HT1080 (cell line): ENCODE measurements at regions not wholly inside any gene's neighbourhood (a gene's known extent, or its start where the extent isn't known, plus 50 kb on each side); places are given as distances from the start of the nearest gene placed in this dataset.
"Not testable (repeated sequence)": the region's sequence is repeated elsewhere in the genome, so short reads cannot be mapped to it uniquely, and the experiment has no call there.

Experiments
- DNase-seq: peaks from one replicate; pipeline ENCODE4 v3.0.0-alpha.2; 2015; ENCODE audit warnings: low read depth

DNA sequence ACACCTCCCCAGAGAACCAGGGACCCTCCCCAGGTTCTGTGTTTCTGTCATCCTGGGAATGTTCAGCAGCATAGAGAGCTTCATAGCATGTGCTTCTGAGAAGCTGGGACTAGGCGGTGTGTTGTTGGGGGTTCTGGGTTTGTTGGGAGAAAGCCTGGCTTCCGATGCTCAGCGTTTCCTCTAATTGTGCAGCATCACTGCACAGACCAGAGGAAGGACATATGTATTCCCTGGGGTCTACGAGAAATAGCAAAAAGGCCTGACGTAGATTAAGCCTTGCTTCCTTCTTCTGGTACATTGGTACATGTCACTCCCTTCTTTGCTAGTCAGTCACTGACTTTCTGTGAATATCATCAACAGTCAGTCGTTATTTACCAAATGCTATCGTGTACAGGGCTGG, 96.9 kb upstream of the SGK1 start:
- DNase-seq, result no peak

DNA sequence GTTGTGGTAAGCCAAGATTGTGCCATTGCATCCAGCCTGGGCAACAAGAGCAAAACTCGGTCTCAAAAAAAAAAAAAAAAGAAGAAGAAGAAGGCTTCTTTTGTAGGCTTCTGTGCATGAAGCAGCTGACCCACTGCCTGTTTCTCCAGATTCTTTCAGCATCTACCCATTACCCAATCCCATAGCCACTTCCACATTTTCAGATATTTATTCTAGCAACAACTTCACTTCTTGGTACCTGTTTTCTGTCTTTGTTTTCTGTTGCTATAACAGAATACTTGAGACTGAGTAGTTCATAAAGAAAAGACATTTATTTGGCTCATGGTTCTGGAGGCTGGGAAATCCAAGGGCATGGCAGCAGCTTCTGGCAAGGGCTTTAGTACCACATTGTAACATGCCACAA, 95.3 kb upstream of the SGK1 start:
- DNase-seq, result no peak

DNA sequence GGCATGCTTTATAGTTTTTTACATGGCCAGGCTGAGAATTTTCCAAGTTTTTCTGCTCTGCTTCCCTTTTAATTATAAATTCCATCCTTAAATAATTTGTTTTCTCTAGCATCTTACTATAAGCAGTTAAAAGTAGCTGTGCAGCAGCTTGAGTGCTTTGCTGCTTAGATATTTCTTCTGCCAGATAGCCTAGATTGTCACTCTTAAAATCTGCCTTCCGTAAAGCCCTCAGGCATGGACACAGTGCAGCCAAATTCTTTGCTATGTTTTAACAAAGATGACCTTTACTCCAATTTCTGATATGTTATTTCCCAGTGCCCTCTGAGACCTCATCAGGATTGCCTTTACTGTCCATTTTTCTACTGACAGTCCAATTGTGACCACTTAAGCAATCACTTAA, 92.6 kb upstream of the SGK1 start:
- no peak for DNase-seq

DNA sequence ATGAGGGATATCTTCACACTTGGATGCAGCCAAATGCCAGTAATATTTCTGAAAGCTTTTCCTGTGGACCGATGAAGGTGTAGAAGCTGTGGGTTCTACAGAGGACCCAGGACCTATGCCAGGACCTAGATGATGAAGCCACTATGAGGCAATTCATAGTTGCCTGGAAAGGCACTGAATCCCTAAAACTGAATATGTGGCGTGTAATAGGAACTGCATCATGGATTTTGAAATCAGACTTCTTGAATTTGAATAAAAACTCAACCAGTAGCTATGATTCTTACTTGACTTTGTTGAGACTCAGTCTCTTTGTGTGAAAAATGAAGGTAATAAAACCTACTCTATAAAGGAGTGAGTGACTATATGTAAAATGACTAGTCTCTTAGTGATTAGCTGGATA, 89.9 kb upstream of the SGK1 start:
- no peak for DNase-seq

DNA sequence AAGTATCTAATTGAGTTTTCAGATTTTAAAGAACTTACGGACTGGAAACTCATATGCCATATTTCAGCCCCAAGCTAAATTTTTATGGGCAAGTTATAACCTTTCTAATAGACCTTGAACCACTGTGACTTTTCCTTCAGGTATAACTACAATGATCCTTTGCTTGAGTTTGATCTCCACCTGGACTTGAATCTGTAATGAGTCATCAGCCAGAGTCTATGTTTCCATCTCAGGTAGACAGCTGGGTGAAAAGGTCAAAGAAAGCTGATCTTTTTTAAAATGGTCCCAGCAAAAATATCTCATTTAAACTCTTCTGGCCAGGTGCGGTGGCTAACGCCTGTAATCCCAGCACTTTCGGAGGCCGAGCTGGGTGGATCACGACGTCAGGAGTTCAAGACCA, 88.4 kb upstream of the SGK1 start:
- DNase-seq, result no peak

DNA sequence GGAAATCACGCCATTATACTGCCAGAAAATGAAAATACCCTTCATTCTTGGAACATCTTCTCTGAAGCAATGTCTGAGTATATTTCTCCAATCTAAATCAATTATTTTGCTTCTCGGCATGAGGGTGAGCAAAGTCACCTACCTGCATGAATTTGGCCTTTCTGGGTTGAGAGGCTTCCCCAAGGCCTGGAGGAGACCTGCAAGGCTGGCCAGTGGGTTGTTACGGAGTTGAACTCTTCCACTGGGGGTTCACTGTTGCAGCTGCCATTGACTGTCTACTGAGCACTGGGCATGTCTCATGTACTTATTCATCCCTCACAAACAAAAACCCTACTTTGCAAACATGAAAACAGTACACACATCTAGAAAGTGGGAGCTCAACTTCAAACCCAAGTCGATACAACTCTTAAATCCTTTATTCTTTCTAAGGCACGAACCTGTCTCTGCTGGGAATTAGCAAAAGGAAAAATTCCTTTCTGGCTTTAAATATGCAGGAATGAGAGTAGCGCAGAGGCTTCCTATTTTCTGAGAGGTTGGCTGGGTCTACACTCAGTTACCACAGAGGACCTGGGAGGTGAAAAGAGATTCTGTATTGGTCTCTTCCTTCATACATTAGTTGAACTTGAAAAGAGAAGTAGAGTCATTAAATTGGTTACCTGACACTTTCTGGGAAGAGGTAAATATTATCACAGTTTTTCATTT, 87.6 kb upstream of the SGK1 start:
- no peak for DNase-seq

DNA sequence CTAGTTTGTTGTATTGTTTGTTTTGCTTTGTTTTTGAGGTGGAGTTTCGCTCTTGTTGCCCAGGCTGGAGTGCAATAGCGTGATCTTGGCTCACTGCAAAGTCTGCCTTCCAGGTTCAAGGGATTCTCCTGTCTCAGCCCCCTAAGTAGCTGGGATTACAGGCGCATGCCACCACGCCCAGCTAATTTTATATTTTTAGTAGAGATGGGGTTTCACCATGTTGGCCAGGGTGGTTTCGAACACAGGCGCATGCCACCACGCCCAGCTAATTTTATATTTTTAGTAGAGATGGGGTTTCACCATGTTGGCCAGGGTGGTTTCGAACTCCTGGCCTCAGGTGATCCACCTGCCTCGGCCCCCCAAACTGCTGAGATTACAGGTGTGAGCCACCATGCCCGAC, 85.4 kb upstream of the SGK1 start:
- not testable (repeated sequence) for DNase-seq

DNA sequence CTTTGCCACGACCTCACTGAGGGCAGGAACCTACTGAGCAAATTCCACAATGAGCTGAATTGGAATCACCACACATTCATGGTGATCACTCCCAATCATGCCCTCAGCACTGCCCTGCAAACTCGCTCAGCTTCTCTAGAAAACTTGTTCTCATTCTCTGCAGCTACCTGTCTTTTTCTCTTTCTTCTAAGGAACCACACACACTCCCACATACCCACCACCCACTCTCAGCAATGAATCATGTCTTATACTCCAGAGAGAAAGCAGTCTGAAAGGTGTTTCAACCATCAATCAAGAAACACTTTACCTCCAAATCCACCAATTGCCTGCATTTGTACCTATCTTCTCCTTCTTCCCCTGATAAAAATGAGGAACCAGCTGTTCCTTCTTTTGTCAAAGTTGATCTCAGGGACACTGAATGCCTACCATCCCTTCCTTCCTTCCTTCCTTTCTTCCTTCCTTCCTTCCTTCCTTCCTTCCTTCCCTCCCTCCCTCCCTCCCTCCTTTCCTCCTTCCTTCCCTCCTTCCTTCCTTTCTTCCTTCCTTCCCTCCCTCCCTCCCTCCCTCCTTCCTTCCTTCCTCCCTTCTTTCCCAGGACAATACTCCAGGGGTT, 84.6 kb upstream of the SGK1 start:
- no peak for DNase-seq

DNA sequence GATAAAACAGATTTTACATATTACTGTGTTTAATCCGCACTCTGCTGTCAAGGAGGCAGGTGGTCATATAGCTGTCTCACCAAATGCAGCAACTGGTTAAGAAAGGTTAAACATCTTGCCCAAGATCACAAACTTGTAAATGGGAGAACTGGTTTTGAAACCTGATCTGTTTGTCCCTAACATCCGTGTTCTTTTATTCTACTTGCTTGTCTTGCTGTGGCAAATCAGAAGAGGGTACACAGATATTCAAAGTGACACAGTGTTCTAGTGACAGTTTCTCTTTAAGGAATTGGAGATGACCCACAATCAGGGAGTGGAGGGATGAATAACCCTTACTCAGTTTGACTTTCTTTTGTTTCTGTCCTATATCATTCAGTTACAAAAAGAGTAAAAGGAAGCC, 83.0 kb upstream of the SGK1 start:
- DNase-seq, result no peak

DNA sequence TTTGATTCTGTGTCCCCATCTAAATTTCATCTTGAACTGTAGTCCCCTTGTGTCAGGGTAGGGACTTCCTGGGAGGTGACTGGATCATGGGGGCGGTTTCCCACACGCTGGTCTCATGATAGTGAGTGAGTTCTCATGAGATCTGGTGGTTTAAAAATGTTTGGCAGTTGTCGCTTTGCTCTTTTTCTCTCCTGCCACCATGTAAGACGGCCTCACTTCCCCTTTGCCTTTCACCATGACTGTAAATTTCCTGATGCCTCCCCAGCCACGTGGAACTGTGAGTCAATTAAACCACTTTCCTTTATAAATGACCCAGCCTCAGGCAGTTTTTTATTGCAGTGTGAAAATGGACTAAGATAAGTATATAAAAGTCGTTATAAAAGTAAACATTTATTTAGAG, 80.5 kb upstream of the SGK1 start:
- peak; percentile 40 for DNase-seq

DNA sequence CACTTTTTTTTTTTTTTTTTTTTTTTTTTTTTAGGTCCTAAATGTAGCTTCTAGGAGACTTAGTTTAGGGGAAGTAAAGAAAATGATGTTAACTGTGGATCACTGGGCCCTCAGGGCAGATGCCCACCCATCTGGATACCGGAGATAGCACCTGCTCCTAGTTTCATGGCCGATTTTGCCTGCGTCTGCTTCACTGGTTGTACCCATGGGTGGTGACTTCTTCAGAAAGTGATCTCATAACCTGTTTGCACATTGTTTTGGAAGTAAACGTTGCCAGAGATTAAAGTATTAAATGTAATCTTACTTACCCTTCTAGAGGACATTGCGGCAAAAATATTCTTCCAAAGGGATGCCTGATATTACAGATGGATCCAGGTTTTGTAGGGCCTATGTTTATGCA, 79.8 kb upstream of the SGK1 start:
- DNase-seq, result no peak

DNA sequence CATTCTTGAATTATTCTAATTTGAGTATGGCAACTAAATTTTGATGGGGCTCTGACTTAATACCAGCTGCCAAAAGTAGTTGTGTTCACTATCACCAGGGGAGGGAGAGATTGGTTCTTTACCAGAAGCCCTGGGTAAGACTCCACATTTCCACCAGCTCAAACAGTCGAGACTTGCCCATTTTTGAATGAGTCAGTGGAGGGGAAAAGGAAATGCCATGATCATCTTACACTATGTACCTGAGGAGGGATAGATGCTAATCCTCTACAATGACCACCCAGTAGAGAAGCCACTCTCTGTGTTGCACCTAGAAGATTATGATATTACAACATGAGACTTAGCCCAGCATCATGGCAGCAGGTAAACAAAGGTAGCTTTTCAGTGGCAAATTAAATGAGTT, 77.0 kb upstream of the SGK1 start:
- DNase-seq, result peak; percentile 49

DNA sequence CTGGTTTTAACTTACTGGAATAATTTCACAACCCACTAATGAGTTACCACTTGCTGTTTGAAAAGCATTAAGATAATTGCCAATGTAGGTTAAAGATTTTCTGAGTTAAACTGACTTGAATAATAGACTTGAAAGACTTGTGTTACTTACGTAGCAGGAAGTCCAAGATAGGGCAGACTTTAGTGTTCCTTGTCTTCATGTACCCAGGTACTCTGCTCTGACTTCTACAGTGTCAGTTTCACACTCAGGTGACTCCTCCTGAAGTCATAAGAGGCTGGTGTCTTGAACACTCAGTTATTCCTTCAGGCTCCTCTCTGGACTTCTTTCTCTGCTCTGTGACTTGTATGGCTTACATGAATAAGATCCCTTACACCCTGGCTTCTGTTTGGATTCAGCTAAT, 76.3 kb upstream of the SGK1 start:
- no peak for DNase-seq

DNA sequence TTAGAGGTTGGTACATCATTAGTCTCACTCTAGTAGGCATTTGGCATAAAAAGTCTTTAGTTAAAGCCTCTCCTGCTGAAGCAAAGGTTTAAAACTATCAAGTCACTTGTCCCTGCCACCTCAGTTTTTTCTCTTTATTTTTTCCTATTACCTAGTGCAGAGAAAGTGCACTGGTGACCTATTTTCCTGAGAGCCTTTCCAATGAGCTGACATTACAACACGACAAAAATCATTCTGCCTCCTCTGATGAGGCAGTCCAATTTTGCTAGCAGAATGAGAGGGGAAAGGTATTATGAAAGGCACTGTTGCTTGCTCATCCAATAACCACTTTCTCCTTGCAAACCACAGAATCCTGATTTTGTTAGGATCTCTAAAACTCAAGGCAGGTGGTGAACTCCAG, 73.3 kb upstream of the SGK1 start:
- no peak for DNase-seq

DNA sequence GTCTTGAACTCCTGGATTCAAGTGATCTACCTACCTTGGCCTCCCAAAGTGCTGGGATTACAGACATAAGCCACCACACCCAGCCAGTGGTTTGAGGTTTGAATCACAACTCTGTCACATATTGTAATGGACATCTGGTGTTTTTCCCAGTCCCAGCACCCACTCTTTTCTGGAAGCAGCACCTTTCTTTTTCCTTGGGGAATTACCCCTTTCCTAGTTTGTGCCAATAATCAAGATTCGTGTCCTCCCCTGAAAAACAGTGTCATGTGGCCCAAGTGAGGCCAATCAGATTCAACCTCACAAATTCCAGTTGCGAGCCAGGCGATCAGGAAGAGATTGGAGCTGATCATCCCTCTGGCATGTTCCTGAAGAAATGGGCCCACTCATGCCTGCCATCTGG, 71.7 kb upstream of the SGK1 start:
- DNase-seq, result no peak

DNA sequence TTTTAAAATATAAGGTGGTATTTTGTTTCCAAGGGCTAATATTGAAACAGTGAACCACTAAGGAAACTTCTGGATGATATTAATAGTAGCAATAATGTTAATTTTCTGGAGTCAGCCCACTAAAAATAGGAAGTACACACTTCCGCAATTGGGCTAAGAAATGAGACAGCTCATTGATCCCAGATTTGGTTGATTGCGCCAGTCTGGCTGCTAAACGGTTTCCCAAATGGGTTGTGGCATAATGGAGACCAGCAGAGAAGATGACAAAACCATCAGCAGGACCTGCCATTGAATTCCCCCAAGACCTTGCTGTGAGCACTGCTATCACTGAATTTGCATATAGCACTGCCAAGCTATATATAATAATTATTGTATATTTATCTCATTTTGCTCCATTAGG, 71.2 kb upstream of the SGK1 start:
- no peak for DNase-seq

DNA sequence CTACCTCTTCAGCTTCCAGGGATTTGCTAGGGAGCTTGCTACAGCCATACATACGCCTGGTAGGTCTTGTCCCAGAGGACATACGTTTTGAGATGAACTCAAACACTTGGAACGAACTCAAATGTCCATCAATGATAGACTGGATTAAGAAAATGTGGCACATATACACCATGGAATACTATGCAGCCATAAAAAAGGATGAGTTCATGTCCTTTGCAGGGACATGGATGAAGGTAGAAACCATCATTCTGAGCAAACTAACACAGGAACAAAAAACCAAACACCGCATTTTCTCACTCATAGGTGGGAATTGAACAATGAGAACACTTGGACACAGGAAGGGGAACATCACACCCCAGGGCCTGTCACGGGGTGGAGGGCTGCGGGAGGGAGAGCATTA, 68.6 kb upstream of the SGK1 start:
- DNase-seq, result not testable (repeated sequence)

DNA sequence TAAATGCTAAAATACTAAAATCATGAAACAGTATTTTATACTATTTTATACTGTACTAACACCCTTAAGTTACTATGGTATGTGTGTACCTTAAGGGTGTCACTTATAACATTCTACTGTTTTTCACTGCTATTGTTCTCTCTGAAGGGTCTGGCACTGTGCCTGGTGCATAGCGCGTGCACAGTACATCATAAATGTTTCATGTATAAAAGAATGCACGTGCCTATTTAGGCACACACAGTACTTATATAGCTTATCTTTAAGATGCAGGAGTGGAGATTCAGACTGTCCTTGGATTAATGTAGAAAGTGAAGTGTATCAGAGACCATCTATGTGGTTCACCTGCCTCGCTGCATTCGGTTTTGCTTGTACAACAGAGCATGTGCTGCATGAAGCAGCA, 64.0 kb upstream of the SGK1 start:
- DNase-seq, result no peak

DNA sequence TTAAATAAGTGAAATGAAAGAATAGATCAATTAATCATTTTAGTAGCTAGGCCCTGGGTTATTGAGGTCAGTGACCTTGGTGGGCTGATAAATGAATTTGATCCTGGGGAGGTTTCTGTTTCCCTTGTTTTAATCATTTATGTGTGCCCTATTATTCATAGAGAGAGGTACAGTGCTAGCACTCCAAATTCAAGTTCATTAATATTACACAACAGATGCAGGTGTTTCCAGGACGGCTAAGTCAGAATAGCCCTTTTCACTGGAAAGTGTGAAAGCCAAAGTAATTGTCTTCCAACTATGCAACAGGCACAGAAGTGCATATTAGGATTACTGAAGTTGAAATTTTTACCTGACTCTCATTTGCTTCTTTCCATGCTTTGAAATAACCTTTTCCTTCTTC, 61.7 kb upstream of the SGK1 start:
- no peak for DNase-seq

DNA sequence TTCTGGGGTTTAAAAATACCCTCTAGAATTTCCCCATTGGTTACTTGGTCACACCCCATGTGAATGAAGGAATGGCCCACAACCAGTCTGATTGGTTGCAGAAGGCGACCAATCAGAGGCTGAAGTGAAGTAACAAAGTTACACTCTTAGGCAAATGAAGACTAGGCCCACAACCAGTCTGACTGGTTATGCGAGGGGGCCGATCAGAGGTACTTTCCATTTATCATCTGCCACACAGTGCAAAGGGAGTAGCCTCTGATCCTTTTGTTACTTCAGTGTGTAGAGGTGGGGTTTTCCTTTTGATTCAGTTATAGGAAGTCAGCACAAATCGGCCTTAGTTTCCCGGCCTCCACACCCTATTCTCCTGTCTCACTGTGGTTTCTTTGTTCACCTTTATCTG, 61.2 kb upstream of the SGK1 start:
- no peak for DNase-seq

DNA sequence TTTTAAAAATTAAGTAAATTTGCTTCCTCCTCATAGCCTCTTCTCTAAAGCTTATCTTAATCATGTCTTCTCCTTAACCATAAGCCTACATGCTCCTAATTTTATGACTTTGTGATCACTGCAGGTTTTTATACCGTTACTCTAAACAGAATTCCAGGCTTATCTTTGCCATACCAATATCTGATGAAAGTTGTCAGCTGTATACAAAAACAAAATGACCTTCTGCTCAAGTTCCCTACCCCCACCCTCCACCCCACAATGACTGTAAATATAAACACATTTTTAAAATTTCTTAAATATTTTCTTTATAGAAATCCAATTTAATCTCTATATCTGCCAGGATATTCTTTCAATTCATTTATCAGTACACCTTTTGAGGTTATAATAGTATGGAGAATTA, 60.5 kb upstream of the SGK1 start:
- DNase-seq, result no peak

DNA sequence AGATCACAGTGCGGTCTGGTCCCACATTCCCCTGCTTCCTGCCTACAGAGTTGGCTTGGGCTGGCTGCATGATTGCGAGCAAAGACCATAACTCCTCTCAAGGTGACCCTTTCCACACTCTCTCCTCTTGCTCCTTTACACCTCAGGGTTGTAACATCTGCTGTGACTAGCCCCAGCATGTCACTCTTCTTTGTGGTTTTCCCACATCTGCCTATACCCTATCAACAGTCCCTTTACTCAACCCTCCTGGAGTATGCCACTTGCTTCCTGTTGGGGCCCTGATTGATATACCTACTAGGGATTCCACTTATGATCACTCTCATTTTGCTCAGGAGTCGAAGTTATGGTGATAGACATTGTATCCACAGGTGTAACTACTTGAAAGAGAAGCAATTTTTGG, 58.9 kb upstream of the SGK1 start:
- no peak for DNase-seq

DNA sequence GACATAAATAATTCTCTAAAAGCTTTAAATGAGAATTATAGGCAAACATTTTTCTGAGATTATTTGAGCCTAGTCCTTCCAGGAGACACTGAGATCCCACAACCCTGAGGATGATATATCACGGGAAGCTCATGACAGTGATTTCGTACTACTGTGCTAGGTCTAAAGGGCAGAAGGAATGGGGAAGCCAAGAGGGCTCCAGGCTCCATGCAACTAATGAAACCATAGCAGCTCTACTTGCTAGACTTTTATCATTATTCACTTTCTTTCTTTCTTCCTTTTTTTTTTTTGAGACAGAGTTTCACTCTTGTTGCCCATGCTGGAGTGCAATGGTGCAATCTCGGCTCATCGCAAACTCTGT, 57.3 kb upstream of the SGK1 start:
- no peak for DNase-seq
